ENCODE measurements at regions not wholly inside any gene's neighbourhood (a gene's known extent, or its start where the extent isn't known, plus 50 kb on each side); places are given as distances from the start of the nearest gene placed in this dataset.

- DNase-seq (ENCODE audit: low read depth in 2 of 2) = no peak
Measured at GRCh38 chr15:62777671-62778070, 264.9 kb upstream of the TPM1 start.

GRCh38 chr15:62779036-62779770, 263.3 kb upstream of the TPM1 start:
- DNase-seq (ENCODE audit: low read depth in 2 of 2) = no peak

- DNase-seq (ENCODE audit: low read depth in 2 of 2) = no peak
Measured at GRCh38 chr15:62779899-62780298, 262.6 kb upstream of the TPM1 start.

- no peak for DNase-seq (ENCODE audit: low read depth in 2 of 2)
Measured at GRCh38 chr15:62781081-62781497, 261.5 kb upstream of the TPM1 start.

GRCh38 chr15:62782071-62782841, 260.3 kb upstream of the TPM1 start:
- no peak for DNase-seq (ENCODE audit: low read depth in 2 of 2)

- no peak for DNase-seq (ENCODE audit: low read depth in 2 of 2)
Measured at GRCh38 chr15:62782896-62783295, 259.7 kb upstream of the TPM1 start.

GRCh38 chr15:62783303-62783957, 259.1 kb upstream of the TPM1 start:
- no peak for DNase-seq (ENCODE audit: low read depth in 2 of 2)

- no peak for DNase-seq (ENCODE audit: low read depth in 2 of 2)
Measured at GRCh38 chr15:62785881-62786828, 256.4 kb upstream of the TPM1 start.

- no peak for DNase-seq (ENCODE audit: low read depth in 2 of 2)
Measured at GRCh38 chr15:62787401-62787800, 255.1 kb upstream of the TPM1 start.

GRCh38 chr15:62788224-62788623, 254.3 kb upstream of the TPM1 start:
- no peak for DNase-seq (ENCODE audit: low read depth in 2 of 2)

- DNase-seq (ENCODE audit: low read depth in 2 of 2) = no peak
Measured at GRCh38 chr15:62790546-62790945, 252.0 kb upstream of the TPM1 start.

GRCh38 chr15:62791694-62792093, 250.9 kb upstream of the TPM1 start:
- DNase-seq (ENCODE audit: low read depth in 2 of 2) = no peak

GRCh38 chr15:62792986-62793751, 249.4 kb upstream of the TPM1 start:
- DNase-seq (ENCODE audit: low read depth in 2 of 2) = no peak

- DNase-seq (ENCODE audit: low read depth in 2 of 2) = no peak
Measured at GRCh38 chr15:62793752-62794144, 248.8 kb upstream of the TPM1 start.

GRCh38 chr15:62795171-62795570, 247.4 kb upstream of the TPM1 start:
- DNase-seq (ENCODE audit: low read depth in 2 of 2) = no peak

- DNase-seq (ENCODE audit: low read depth in 2 of 2) = no peak
Measured at GRCh38 chr15:62795700-62796695, 246.5 kb upstream of the TPM1 start.

- DNase-seq (ENCODE audit: low read depth in 2 of 2) = no peak
Measured at GRCh38 chr15:62797171-62797570, 245.4 kb upstream of the TPM1 start.

- no peak for DNase-seq (ENCODE audit: low read depth in 2 of 2)
Measured at GRCh38 chr15:62798536-62798935, 244.0 kb upstream of the TPM1 start.

- DNase-seq (ENCODE audit: low read depth in 2 of 2) = no peak
Measured at GRCh38 chr15:62799037-62799436, 243.5 kb upstream of the TPM1 start.

GRCh38 chr15:62799919-62800318, 242.6 kb upstream of the TPM1 start:
- DNase-seq (ENCODE audit: low read depth in 2 of 2) = no peak

All from stimulated activated CD4-positive, alpha-beta T cell treated with anti-CD3 and anti-CD28 coated beads, Interleukin-4, amount 100 ng/mL, for 48 hours (primary cell).